ENCODE measurements at regions not wholly inside any gene's neighbourhood (a gene's known extent, or its start where the extent isn't known, plus 50 kb on each side); places are given as distances from the start of the nearest gene placed in this dataset.

GRCh38 chr7:156238366-156239133, 402.0 kb upstream of the RNF32 start:
- no peak for TF ChIP-seq EZH2 (IDR thresholded peaks at IDR 0.05; ENCODE audit: insufficient read depth, low read length)
- TF ChIP-seq, protein P1, sequence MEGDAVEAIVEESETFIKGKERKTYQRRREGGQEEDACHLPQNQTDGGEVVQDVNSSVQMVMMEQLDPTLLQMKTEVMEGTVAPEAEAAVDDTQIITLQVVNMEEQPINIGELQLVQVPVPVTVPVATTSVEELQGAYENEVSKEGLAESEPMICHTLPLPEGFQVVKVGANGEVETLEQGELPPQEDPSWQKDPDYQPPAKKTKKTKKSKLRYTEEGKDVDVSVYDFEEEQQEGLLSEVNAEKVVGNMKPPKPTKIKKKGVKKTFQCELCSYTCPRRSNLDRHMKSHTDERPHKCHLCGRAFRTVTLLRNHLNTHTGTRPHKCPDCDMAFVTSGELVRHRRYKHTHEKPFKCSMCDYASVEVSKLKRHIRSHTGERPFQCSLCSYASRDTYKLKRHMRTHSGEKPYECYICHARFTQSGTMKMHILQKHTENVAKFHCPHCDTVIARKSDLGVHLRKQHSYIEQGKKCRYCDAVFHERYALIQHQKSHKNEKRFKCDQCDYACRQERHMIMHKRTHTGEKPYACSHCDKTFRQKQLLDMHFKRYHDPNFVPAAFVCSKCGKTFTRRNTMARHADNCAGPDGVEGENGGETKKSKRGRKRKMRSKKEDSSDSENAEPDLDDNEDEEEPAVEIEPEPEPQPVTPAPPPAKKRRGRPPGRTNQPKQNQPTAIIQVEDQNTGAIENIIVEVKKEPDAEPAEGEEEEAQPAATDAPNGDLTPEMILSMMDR (IDR thresholded peaks at IDR 0.05; ENCODE audit: insufficient read depth, low read depth, low read length): no peak
- H4K20me1 ChIP-seq (ENCODE audit: insufficient read depth, low read length): no peaks in the 10 kb centered on the region
- Mint-ChIP-seq H3K4me3 (ENCODE audit: unreplicated experiment) (no peak overlapping the region), H3K4me1 (ENCODE audit: low read depth, unreplicated experiment) (no peaks in the 10 kb centered on the region), H3K27me3 (ENCODE audit: low read depth, unreplicated experiment) (peaks cover 14% of the 10 kb centered on the region), H3K9me3 (ENCODE audit: unreplicated experiment) (peaks cover 3% of the 10 kb centered on the region), H3K27ac (ENCODE audit: unreplicated experiment) (no peak overlapping the region), H3K36me3 (ENCODE audit: low read depth, unreplicated experiment) (no peaks in the 10 kb centered on the region)
- H3K9ac ChIP-seq (ENCODE audit: low read length): no peak overlapping the region
- H3K36me3 ChIP-seq (ENCODE audit: insufficient read depth, low read length): no peaks in the 10 kb centered on the region
- no peak overlapping the region for H3K27ac ChIP-seq (ENCODE audit: low read depth, low read length)
- no peak overlapping the region for H2AFZ ChIP-seq (ENCODE audit: low read depth, low read length)
- FAIRE-seq (no peak), DNase-seq (ENCODE audit: low read depth) (no peak)
- H3K27me3 ChIP-seq (ENCODE audit: insufficient read depth, low read length): no peaks in the 10 kb centered on the region
- no peaks in the 10 kb centered on the region for H3K4me1 ChIP-seq (ENCODE audit: insufficient read depth, low read length)
- no peak overlapping the region for H3K4me2 ChIP-seq (ENCODE audit: low read length)
- no peak overlapping the region for H3K4me3 ChIP-seq (ENCODE audit: insufficient read depth, low read depth, low read length)
- H3K9me3 ChIP-seq (ENCODE audit: insufficient read depth, low read depth, low read length): peaks cover 8% of the 10 kb centered on the region
- no peaks in the 10 kb centered on the region for H3K79me2 ChIP-seq (ENCODE audit: insufficient read depth, low read length)

DNA sequence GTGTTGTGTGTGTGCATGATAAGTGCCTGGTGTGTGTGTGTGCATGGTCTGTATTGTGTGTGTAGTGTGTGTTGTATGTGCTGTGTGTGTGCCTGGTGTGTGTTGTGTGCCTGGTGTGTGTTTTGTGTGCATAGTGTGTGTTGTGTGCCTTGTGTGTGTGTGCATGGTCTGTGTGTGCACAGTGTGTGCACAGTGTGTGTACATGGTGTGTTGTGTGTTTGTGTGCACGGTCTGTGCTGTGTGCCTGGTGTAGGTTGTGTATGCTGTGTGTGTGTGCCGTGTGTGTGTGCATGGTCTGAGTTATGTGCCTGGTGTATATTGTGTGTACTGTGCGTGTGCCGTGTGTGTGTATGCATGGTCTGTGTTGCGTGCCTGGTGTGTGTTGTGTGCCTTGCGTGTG, 403.0 kb upstream of the RNF32 start:
- H3K27ac Mint-ChIP-seq (ENCODE audit: unreplicated experiment): no peak overlapping the region
- TF ChIP-seq EZH2 (IDR thresholded peaks at IDR 0.05; ENCODE audit: insufficient read depth, low read length): no peak
- TF ChIP-seq, protein P1 (IDR thresholded peaks at IDR 0.05; ENCODE audit: insufficient read depth, low read depth, low read length): no peak
- Histone ChIP-seq H3K9ac (ENCODE audit: low read length) (no peak overlapping the region), H3K79me2 (ENCODE audit: insufficient read depth, low read length) (no peaks in the 10 kb centered on the region), H4K20me1 (ENCODE audit: insufficient read depth, low read length) (no peaks in the 10 kb centered on the region), H3K36me3 (ENCODE audit: insufficient read depth, low read length) (no peaks in the 10 kb centered on the region), H3K4me2 (ENCODE audit: low read length) (no peak overlapping the region), H3K27ac (ENCODE audit: low read depth, low read length) (no peak overlapping the region), H2AFZ (ENCODE audit: low read depth, low read length) (no peak overlapping the region), H3K4me1 (ENCODE audit: insufficient read depth, low read length) (no peaks in the 10 kb centered on the region), H3K4me3 (ENCODE audit: insufficient read depth, low read depth, low read length) (no peak overlapping the region), H3K9me3 (ENCODE audit: insufficient read depth, low read depth, low read length) (peaks cover 8% of the 10 kb centered on the region), H3K27me3 (ENCODE audit: insufficient read depth, low read length) (no peaks in the 10 kb centered on the region)
- no peak overlapping the region for H3K4me3 Mint-ChIP-seq (ENCODE audit: unreplicated experiment)
- H3K36me3 Mint-ChIP-seq (ENCODE audit: low read depth, unreplicated experiment): no peaks in the 10 kb centered on the region
- peaks cover 11% of the 10 kb centered on the region for H3K27me3 Mint-ChIP-seq (ENCODE audit: low read depth, unreplicated experiment)
- no peak for DNase-seq (ENCODE audit: low read depth)
- H3K4me1 Mint-ChIP-seq (ENCODE audit: low read depth, unreplicated experiment): no peaks in the 10 kb centered on the region
- no peak for FAIRE-seq
- H3K9me3 Mint-ChIP-seq (ENCODE audit: unreplicated experiment): peaks cover 3% of the 10 kb centered on the region

- FAIRE-seq (no peak), DNase-seq (ENCODE audit: low read depth) (no peak)
- H3K27ac ChIP-seq (ENCODE audit: low read depth, low read length): no peak overlapping the region
- no peak overlapping the region for H2AFZ ChIP-seq (ENCODE audit: low read depth, low read length)
- H3K79me2 ChIP-seq (ENCODE audit: insufficient read depth, low read length): no peaks in the 10 kb centered on the region
- peaks cover 8% of the 10 kb centered on the region for H3K9me3 ChIP-seq (ENCODE audit: insufficient read depth, low read depth, low read length)
- H3K36me3 ChIP-seq (ENCODE audit: insufficient read depth, low read length): no peaks in the 10 kb centered on the region
- Mint-ChIP-seq H3K27ac (ENCODE audit: unreplicated experiment) (no peak overlapping the region), H3K4me3 (ENCODE audit: unreplicated experiment) (no peak overlapping the region), H3K36me3 (ENCODE audit: low read depth, unreplicated experiment) (no peaks in the 10 kb centered on the region), H3K27me3 (ENCODE audit: low read depth, unreplicated experiment) (peaks cover 14% of the 10 kb centered on the region), H3K4me1 (ENCODE audit: low read depth, unreplicated experiment) (no peaks in the 10 kb centered on the region), H3K9me3 (ENCODE audit: unreplicated experiment) (peaks cover 3% of the 10 kb centered on the region)
- TF ChIP-seq, protein P1 (IDR thresholded peaks at IDR 0.05; ENCODE audit: insufficient read depth, low read depth, low read length): no peak
- no peak for TF ChIP-seq EZH2 (IDR thresholded peaks at IDR 0.05; ENCODE audit: insufficient read depth, low read length)
- no peak overlapping the region for H3K4me3 ChIP-seq (ENCODE audit: insufficient read depth, low read depth, low read length)
- H3K4me2 ChIP-seq (ENCODE audit: low read length): no peak overlapping the region
- H3K4me1 ChIP-seq (ENCODE audit: insufficient read depth, low read length): no peaks in the 10 kb centered on the region
- H3K27me3 ChIP-seq (ENCODE audit: insufficient read depth, low read length): no peaks in the 10 kb centered on the region
- H3K9ac ChIP-seq (ENCODE audit: low read length): no peak overlapping the region
- no peaks in the 10 kb centered on the region for H4K20me1 ChIP-seq (ENCODE audit: insufficient read depth, low read length)
These were observed 403.5 kb upstream of the RNF32 start for GRCh38 chr7:156236936-156237599.
